GM21526 (cell line): ENCODE measurements at regions not wholly inside any gene's neighbourhood (a gene's known extent, or its start where the extent isn't known, plus 50 kb on each side); places are given as distances from the start of the nearest gene placed in this dataset.
"Not testable (repeated sequence)": the region's sequence is repeated elsewhere in the genome, so short reads cannot be mapped to it uniquely, and the experiment has no call there.

ENCODE experiments used
- ATAC-seq: cut with Tn5 transposase; IDR thresholded peaks from one replicate; pipeline ENCODE4 v1.9.1; 2021; ENCODE audit warnings: moderate library complexity; ENCODE audit not compliant: unreplicated experiment, low FRiP score

GRCh38 chr15:94834494-94834893, 603.1 kb downstream of the MCTP2 start:
- no peak for ATAC-seq

GRCh38 chr15:94838281-94838680, 606.9 kb downstream of the MCTP2 start:
- no peak for ATAC-seq

- no peak for ATAC-seq
These were observed 609.7 kb downstream of the MCTP2 start for GRCh38 chr15:94840794-94841783.

- ATAC-seq: no peak
These were observed 611.7 kb downstream of the MCTP2 start for GRCh38 chr15:94843060-94843459.

- no peak for ATAC-seq
These were observed 612.8 kb downstream of the MCTP2 start for GRCh38 chr15:94844198-94844537.

- ATAC-seq: no peak
These were observed 613.4 kb downstream of the MCTP2 start for GRCh38 chr15:94844538-94845389.

GRCh38 chr15:94845390-94845716, 614.0 kb downstream of the MCTP2 start:
- ATAC-seq: no peak

- ATAC-seq: no peak
These were observed 616.0 kb downstream of the MCTP2 start for GRCh38 chr15:94847325-94847724.

- ATAC-seq: no peak
These were observed 616.7 kb downstream of the MCTP2 start for GRCh38 chr15:94848054-94848453.

GRCh38 chr15:94855018-94855408, 623.7 kb downstream of the MCTP2 start:
- no peak for ATAC-seq

- ATAC-seq: no peak
These were observed 624.3 kb downstream of the MCTP2 start for GRCh38 chr15:94855409-94856266.

GRCh38 chr15:94856267-94856854, 625.0 kb downstream of the MCTP2 start:
- no peak for ATAC-seq

- no peak for ATAC-seq
These were observed 626.1 kb downstream of the MCTP2 start for GRCh38 chr15:94857466-94857865.

- no peak for ATAC-seq
These were observed 626.6 kb downstream of the MCTP2 start for GRCh38 chr15:94858011-94858410.

GRCh38 chr15:94858449-94858848, 627.1 kb downstream of the MCTP2 start:
- ATAC-seq: no peak

GRCh38 chr15:94858920-94859319, 627.6 kb downstream of the MCTP2 start:
- no peak for ATAC-seq

GRCh38 chr15:94864600-94864999, 633.2 kb downstream of the MCTP2 start:
- ATAC-seq: no peak

- ATAC-seq: not testable (repeated sequence)
These were observed 636.9 kb downstream of the MCTP2 start for GRCh38 chr15:94868265-94868664.

GRCh38 chr15:94875550-94875949, 644.2 kb downstream of the MCTP2 start:
- ATAC-seq: no peak

GRCh38 chr15:94877833-94878232, 646.5 kb downstream of the MCTP2 start:
- ATAC-seq: no peak
